ENCODE measurements at regions not wholly inside any gene's neighbourhood (a gene's known extent, or its start where the extent isn't known, plus 50 kb on each side); places are given as distances from the start of the nearest gene placed in this dataset.

DNA sequence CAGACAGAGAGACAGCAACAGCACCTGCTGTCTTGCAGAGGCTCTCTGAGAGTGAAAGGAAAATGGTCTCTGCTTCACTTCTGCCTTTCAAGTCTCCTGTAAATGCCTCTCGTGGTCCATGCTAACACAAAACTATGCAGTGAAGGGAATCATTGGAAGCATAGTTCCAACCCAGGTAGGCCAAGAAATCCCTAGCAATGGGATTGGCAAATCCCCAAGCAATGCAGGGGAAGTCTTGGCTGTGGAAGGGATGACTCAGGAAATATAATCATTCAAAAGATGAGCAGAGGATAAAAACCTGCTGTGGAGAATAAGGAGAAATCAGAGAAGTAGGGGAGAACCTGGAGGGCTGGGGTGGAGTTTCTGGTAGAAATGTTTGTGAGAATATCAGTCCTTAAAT lies 216.1 kb upstream of the ZBED5 start:
- TF ChIP-seq, protein P1, sequence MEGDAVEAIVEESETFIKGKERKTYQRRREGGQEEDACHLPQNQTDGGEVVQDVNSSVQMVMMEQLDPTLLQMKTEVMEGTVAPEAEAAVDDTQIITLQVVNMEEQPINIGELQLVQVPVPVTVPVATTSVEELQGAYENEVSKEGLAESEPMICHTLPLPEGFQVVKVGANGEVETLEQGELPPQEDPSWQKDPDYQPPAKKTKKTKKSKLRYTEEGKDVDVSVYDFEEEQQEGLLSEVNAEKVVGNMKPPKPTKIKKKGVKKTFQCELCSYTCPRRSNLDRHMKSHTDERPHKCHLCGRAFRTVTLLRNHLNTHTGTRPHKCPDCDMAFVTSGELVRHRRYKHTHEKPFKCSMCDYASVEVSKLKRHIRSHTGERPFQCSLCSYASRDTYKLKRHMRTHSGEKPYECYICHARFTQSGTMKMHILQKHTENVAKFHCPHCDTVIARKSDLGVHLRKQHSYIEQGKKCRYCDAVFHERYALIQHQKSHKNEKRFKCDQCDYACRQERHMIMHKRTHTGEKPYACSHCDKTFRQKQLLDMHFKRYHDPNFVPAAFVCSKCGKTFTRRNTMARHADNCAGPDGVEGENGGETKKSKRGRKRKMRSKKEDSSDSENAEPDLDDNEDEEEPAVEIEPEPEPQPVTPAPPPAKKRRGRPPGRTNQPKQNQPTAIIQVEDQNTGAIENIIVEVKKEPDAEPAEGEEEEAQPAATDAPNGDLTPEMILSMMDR (IDR thresholded peaks at IDR 0.05; ENCODE audit: insufficient read depth, low read depth, low read length, missing control alignments) = no peak
- H3K4me3 ChIP-seq (ENCODE audit: low read length) = no peak overlapping the region
- DNase-seq (ENCODE audit: low read depth) = peak; percentile 18

DNA sequence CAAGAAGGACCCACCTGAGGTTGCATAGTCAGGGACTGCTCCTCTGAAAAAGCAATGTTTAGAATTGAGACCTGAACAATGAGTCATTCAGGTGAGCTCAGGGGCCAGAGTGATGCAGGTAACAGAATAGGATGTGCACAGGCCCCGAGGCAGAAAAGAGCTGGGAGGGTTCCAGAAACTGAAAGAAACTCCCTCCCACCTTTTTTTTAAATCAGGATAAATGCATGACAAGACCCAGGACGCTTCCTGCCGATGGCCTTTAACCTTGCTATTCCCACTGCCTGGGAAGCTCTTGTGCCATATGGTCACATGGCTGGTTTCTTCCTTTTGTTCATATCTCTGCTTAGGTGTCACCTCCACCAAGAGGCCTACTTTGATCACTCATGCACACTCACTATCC lies 214.2 kb upstream of the ZBED5 start:
- TF ChIP-seq, protein P1 (IDR thresholded peaks at IDR 0.05; ENCODE audit: insufficient read depth, low read depth, low read length, missing control alignments) = no peak
- H3K4me3 ChIP-seq (ENCODE audit: low read length) = no peak overlapping the region
- DNase-seq (ENCODE audit: low read depth) = peak; percentile 77

DNA sequence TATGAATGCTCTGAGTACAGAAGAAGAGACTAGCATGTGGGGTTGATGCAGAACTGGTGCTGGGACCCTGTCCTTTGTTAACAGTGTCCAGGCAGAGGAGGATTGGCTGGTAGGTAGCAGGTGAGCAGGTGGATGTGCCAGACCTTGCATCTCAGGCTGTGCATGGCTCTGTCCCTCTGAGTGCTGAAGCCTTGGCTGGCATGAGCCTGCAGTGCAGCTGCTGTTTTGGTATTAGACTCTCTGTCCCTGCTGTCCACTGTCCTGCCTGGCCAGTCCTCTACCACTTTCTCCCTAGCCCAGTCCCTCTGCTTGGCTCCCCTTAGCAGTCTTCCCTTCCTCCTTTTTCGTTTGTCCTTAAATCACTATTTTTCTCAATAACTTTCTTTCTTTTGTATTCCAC lies 213.6 kb upstream of the ZBED5 start:
- H3K4me3 ChIP-seq (ENCODE audit: low read length) = no peak overlapping the region
- DNase-seq (ENCODE audit: low read depth) = no peak
- TF ChIP-seq, protein P1 (IDR thresholded peaks at IDR 0.05; ENCODE audit: insufficient read depth, low read depth, low read length, missing control alignments) = no peak

DNA sequence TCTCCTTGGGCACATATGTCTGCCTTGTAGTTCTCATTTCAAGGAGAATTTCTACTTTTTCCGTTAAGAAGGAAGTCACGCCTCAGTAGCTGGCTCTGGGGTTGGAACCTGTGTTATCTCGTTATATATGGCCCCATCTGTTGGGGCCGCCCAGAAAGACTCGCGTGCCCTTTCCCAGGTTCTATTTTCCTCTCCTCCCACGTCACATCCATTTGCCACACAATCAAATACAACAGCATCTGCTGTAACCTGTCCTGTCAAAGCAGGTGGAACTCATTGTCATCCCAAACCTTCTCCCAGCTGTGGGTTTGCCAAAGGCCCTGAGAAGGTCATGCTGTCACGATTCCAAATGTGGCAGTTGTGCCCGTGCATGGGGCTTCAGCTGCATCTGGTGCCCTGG lies 213.1 kb upstream of the ZBED5 start:
- TF ChIP-seq, protein P1 (IDR thresholded peaks at IDR 0.05; ENCODE audit: insufficient read depth, low read depth, low read length, missing control alignments) = no peak
- H3K4me3 ChIP-seq (ENCODE audit: low read length) = no peak overlapping the region
- DNase-seq (ENCODE audit: low read depth) = no peak

DNA sequence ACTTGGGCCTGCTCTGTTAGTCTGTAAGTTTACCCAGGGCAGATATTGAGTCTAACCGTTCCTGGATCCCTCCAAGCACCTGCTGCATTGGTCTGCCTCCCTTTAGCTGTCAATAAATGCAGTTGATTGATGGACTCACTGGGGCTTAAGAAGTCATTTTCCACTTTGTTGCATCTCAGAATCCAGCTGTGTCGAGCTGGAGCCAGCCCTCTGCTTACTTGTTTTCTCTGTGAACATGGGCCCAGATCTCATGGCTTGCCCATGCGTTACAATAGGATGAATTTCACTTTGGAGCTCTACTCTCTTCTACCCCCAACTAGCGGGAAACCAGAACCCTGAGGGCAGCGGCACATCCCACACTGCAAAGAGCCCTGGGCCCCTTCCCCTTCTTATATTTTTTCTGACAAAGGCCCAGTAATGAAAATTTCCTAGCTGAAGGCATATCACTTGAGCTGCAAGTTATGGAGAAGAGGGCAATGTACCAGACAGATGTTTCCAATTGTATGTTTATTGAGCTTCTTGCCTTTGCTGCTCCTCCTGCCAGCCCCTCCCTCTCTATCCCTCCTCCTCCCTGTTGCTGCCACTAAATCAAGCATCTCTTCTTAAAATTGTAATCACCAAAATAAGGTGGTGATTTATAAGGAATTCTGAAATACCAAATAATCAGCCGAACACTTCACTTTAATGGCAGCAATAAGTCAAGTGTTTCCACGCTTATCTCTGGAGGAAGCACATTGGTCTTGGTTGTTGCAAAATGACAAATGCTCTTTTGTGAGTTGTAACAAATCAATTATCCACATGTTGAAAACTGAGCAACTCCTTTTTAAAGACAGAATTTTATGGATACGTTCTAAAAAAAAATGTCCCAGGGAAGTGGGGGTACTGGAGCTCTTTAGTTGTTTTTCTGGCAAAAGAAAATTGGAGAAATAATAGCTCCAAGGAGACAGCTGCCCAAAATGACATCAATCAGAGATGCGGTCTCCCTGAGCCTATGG lies 212.3 kb upstream of the ZBED5 start:
- DNase-seq (ENCODE audit: low read depth) = no peak
- no peak overlapping the region for H3K4me3 ChIP-seq (ENCODE audit: low read length)
- TF ChIP-seq, protein P1 (IDR thresholded peaks at IDR 0.05; ENCODE audit: insufficient read depth, low read depth, low read length, missing control alignments) = no peak

DNA sequence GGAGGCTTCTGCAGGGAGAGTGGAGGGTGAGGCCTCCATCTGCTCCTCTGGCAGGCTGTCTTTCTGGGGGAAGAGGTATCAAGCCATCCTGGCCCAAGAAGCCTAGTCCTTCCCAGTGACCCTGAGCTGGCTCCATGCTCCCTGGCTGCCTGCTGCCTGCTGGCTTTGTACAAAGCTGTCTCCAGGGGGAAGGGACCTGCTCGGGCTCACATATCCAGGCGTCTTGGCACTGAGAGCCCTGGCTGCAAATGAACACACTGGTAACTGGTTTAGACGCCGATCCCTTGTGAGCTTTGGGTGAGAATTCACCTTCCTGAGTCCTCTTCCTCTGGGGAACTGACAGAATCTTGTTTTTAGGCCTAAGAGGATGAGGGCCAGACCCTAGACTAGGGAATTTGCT lies 210.3 kb upstream of the ZBED5 start:
- TF ChIP-seq, protein P1 (IDR thresholded peaks at IDR 0.05; ENCODE audit: insufficient read depth, low read depth, low read length, missing control alignments) = no peak
- H3K4me3 ChIP-seq (ENCODE audit: low read length) = no peak overlapping the region
- DNase-seq (ENCODE audit: low read depth) = no peak
